Gastrocnemius medialis (tissue), 4 donors: ENCODE measurements at regions not wholly inside any gene's neighbourhood (a gene's known extent, or its start where the extent isn't known, plus 50 kb on each side); places are given as distances from the start of the nearest gene placed in this dataset.

Source experiments
- ATAC-seq, 2 donors: fragments of 150-250 bp; one replicate each; pipeline ENCODE4 v1.9.1; 2016
- DNase-seq, 2 donors: peaks; one replicate each; pipeline ENCODE4 v3.0.0-alpha.2; 2019
- H3K27ac ChIP-seq, 4 donors: fragments of 200-600 bp; sonication (generic); 1 replicate in 1 of 4; 2 replicates in 3 of 4; pipeline ENCODE4 v1.5.1; 2016 to 2018; ENCODE audit warnings: mild to moderate bottlenecking in 2 of 4, moderate library complexity in 1 of 4
- H3K27me3 ChIP-seq, 3 donors: fragments of 200-600 bp; sonication (generic) in 2 of 3; 1 replicate in 1 of 3; 2 replicates in 2 of 3; pipeline versions ENCODE4 v1.5.1 to v1.6.0; 2016 to 2019; ENCODE audit warnings: mild to moderate bottlenecking in 1 of 3, moderate library complexity in 1 of 3
- H3K36me3 ChIP-seq, 2 donors: fragments of 200-600 bp; sonication (generic) in 1 of 2; one replicate each; pipeline ENCODE4 v1.5.1; 2017 to 2018
- H3K4me1 ChIP-seq, 2 donors: fragments of 200-600 bp; sonication (generic) in 1 of 2; one replicate each; pipeline ENCODE4 v1.5.1; 2016 to 2017; ENCODE audit warnings: mild to moderate bottlenecking in 2 of 2
- H3K4me3 ChIP-seq, 4 donors: fragments of 200-600 bp; sonication (generic) in 3 of 4; 1 replicate in 1 of 4; 2 replicates in 3 of 4; pipeline ENCODE4 v1.5.1; 2016 to 2019; ENCODE audit warnings: mild to moderate bottlenecking in 2 of 4
- H3K9me3 ChIP-seq, 3 donors: fragments of 200-600 bp; sonication (generic) in 2 of 3; 1 replicate in 1 of 3; 2 replicates in 2 of 3; pipeline ENCODE4 v1.5.1; 2016 to 2019
- CTCF ChIP-seq, 5 experiments: fragments of 450-650 bp in 3 of 5; fragments of 200-600 bp in 2 of 5; sonication (generic) in 2 of 5; IDR thresholded peaks in 4 of 5; conservative IDR thresholded peaks in 1 of 5; 1 replicate in 4 of 5; 2 replicates in 1 of 5; pipeline ENCODE4 v1.5.1; 2016 to 2019; ENCODE audit warnings: antibody characterized with exemption in 5 of 5, mild to moderate bottlenecking in 3 of 5, moderate library complexity in 3 of 5
- POLR2A ChIP-seq, 2 donors: fragments of 450-650 bp; IDR thresholded peaks; one replicate each; pipeline ENCODE4 v1.6.1; 2017; ENCODE audit warnings: antibody characterized with exemption in 2 of 2, mild to moderate bottlenecking in 2 of 2, moderate library complexity in 2 of 2
- in situ Hi-C, 4 donors: fragments of 200-750 bp; cut with MboI; loops; one replicate each; pipeline versions ENCODE4 v1.15.0 to v1.8.0; 2017; ENCODE audit warnings: low sequenced_read_pairs in 4 of 4
- intact Hi-C: fragments of 100-400 bp; cut with DNase I; formaldehyde crosslinking; loops from one replicate; pipeline ENCODE4 v1.15.1; 2023; ENCODE audit warnings: low total_unique reads

GRCh38 chr2:103235283-103235682, 473.5 kb downstream of the TMEM182 start:
- in situ Hi-C loops (no loop called here), intact Hi-C loops (no loop called here)
- Histone ChIP-seq H3K4me3 (no peak overlapping the region), H3K36me3 (no peaks in the 10 kb centered on the region), H3K27ac (no peak overlapping the region), H3K9me3 (no peaks in the 10 kb centered on the region), H3K4me1 (no peaks in the 10 kb centered on the region), H3K27me3 (no peaks in the 10 kb centered on the region)
- no peak for TF ChIP-seq CTCF (IDR thresholded peaks at IDR 0.05 in 4 of 5, conservative IDR thresholded peaks at IDR 0.05 in 1 of 5)
- no peak for TF ChIP-seq POLR2A (IDR thresholded peaks at IDR 0.05)
- DNase-seq: no peak
- ATAC-seq: no peak

GRCh38 chr2:103249462-103249861, 487.6 kb downstream of the TMEM182 start:
- ATAC-seq (no peak), DNase-seq (no peak)
- in situ Hi-C loops: no loop called here
- intact Hi-C loops: no loop called here
- no peak overlapping the region for H3K27ac ChIP-seq
- no peaks in the 10 kb centered on the region for H3K27me3 ChIP-seq
- no peaks in the 10 kb centered on the region for H3K36me3 ChIP-seq
- H3K4me3 ChIP-seq: no peak overlapping the region
- H3K4me1 ChIP-seq: no peaks in the 10 kb centered on the region
- TF ChIP-seq CTCF (IDR thresholded peaks at IDR 0.05 in 4 of 5, conservative IDR thresholded peaks at IDR 0.05 in 1 of 5): no peak
- no peak for TF ChIP-seq POLR2A (IDR thresholded peaks at IDR 0.05)
- no peaks in the 10 kb centered on the region for H3K9me3 ChIP-seq

GRCh38 chr2:103252781-103253180, 490.9 kb downstream of the TMEM182 start:
- H3K36me3 ChIP-seq: no peaks in the 10 kb centered on the region
- no peak overlapping the region for H3K27ac ChIP-seq
- no peaks in the 10 kb centered on the region for H3K4me1 ChIP-seq
- no peaks in the 10 kb centered on the region for H3K9me3 ChIP-seq
- DNase-seq: no peak
- no peak for ATAC-seq
- TF ChIP-seq CTCF (IDR thresholded peaks at IDR 0.05 in 4 of 5, conservative IDR thresholded peaks at IDR 0.05 in 1 of 5) (no peak), POLR2A (IDR thresholded peaks at IDR 0.05) (no peak)
- in situ Hi-C loops: no loop called here
- H3K27me3 ChIP-seq: no peaks in the 10 kb centered on the region
- no peak overlapping the region for H3K4me3 ChIP-seq
- intact Hi-C loops: no loop called here

GRCh38 chr2:103254611-103255010, 492.8 kb downstream of the TMEM182 start:
- in situ Hi-C loops: no loop called here
- ATAC-seq (no peak), DNase-seq (no peak)
- Histone ChIP-seq H3K4me1 (no peaks in the 10 kb centered on the region), H3K4me3 (no peak overlapping the region), H3K27ac (no peak overlapping the region), H3K27me3 (no peaks in the 10 kb centered on the region), H3K36me3 (no peaks in the 10 kb centered on the region), H3K9me3 (no peaks in the 10 kb centered on the region)
- TF ChIP-seq CTCF (IDR thresholded peaks at IDR 0.05 in 4 of 5, conservative IDR thresholded peaks at IDR 0.05 in 1 of 5) (no peak), POLR2A (IDR thresholded peaks at IDR 0.05) (no peak)
- intact Hi-C loops: no loop called here

- intact Hi-C loops: no loop called here
- no peak for ATAC-seq
- Histone ChIP-seq H3K36me3 (no peaks in the 10 kb centered on the region), H3K27me3 (no peaks in the 10 kb centered on the region), H3K27ac (no peak overlapping the region), H3K4me3 (no peak overlapping the region), H3K4me1 (no peaks in the 10 kb centered on the region), H3K9me3 (no peaks in the 10 kb centered on the region)
- no peak for DNase-seq
- in situ Hi-C loops: no loop called here
- TF ChIP-seq CTCF (IDR thresholded peaks at IDR 0.05 in 4 of 5, conservative IDR thresholded peaks at IDR 0.05 in 1 of 5) (no peak), POLR2A (IDR thresholded peaks at IDR 0.05) (no peak)
Observed at GRCh38 chr2:103264058-103264768, 502.4 kb downstream of the TMEM182 start.
